ENCODE measurements at regions not wholly inside any gene's neighbourhood (a gene's known extent, or its start where the extent isn't known, plus 50 kb on each side); places are given as distances from the start of the nearest gene placed in this dataset.
A peak's percentile ranks its signal among the peaks of the same experiment; 100 is the strongest.

- in situ Hi-C loops (cut with MboI; ENCODE audit: low pct_unique_long_range_greater_than_20kb, low sequenced_read_pairs, unreplicated experiment) = no loop called here
- TF ChIP-seq CTCF (IDR thresholded peaks at IDR 0.05; ENCODE audit: extremely low read depth, insufficient read depth, missing control alignments) = no peak
- DNase-seq (ENCODE audit: low spot score) = no peak
These were observed 208.2 kb downstream of the WDR11 start for GRCh38 chr10:121059351-121059750.

- no peak for TF ChIP-seq CTCF (IDR thresholded peaks at IDR 0.05; ENCODE audit: extremely low read depth, insufficient read depth, missing control alignments)
- no peak for DNase-seq (ENCODE audit: low spot score)
- in situ Hi-C loops (cut with MboI; ENCODE audit: low pct_unique_long_range_greater_than_20kb, low sequenced_read_pairs, unreplicated experiment) = no loop called here
These were observed 211.0 kb downstream of the WDR11 start for GRCh38 chr10:121062115-121062514.

GRCh38 chr10:121063744-121064143 is 212.6 kb downstream of the WDR11 start:
- DNase-seq (ENCODE audit: low spot score) = no peak
- in situ Hi-C loops (cut with MboI; ENCODE audit: low pct_unique_long_range_greater_than_20kb, low sequenced_read_pairs, unreplicated experiment) = no loop called here
- TF ChIP-seq CTCF (IDR thresholded peaks at IDR 0.05; ENCODE audit: extremely low read depth, insufficient read depth, missing control alignments) = no peak

GRCh38 chr10:121064491-121064890 is 213.3 kb downstream of the WDR11 start:
- in situ Hi-C loops (cut with MboI; ENCODE audit: low pct_unique_long_range_greater_than_20kb, low sequenced_read_pairs, unreplicated experiment) = no loop called here
- no peak for TF ChIP-seq CTCF (IDR thresholded peaks at IDR 0.05; ENCODE audit: extremely low read depth, insufficient read depth, missing control alignments)
- no peak for DNase-seq (ENCODE audit: low spot score)

GRCh38 chr10:121065330-121065729 is 214.2 kb downstream of the WDR11 start:
- TF ChIP-seq CTCF (IDR thresholded peaks at IDR 0.05; ENCODE audit: extremely low read depth, insufficient read depth, missing control alignments) = no peak
- DNase-seq (ENCODE audit: low spot score) = no peak
- in situ Hi-C loops (cut with MboI; ENCODE audit: low pct_unique_long_range_greater_than_20kb, low sequenced_read_pairs, unreplicated experiment) = no loop called here

- TF ChIP-seq CTCF (IDR thresholded peaks at IDR 0.05; ENCODE audit: extremely low read depth, insufficient read depth, missing control alignments) = no peak
- DNase-seq (ENCODE audit: low spot score) = peak; percentile 28
- in situ Hi-C loops (cut with MboI; ENCODE audit: low pct_unique_long_range_greater_than_20kb, low sequenced_read_pairs, unreplicated experiment) = no loop called here
These were observed 218.1 kb downstream of the WDR11 start for GRCh38 chr10:121069061-121069850.
